Neuronal stem cell (in vitro differentiated cells): ENCODE measurements at regions not wholly inside any gene's neighbourhood (a gene's known extent, or its start where the extent isn't known, plus 50 kb on each side); places are given as distances from the start of the nearest gene placed in this dataset.

Source experiments
- DNase-seq: peaks from one replicate; pipeline ENCODE4 v3.0.0-alpha.2; 2013; ENCODE audit warnings: low spot score
- H2AFZ ChIP-seq: one replicate; pipeline ENCODE4 v1.6.1; 2013; ENCODE audit warnings: mild to moderate bottlenecking, low read length, inconsistent platforms
- H2AK5ac ChIP-seq: 2 replicates; pipeline ENCODE4 v1.6.1; 2013; ENCODE audit warnings: low read depth, mild to moderate bottlenecking, inconsistent platforms, low read length, moderate library complexity, mixed read lengths
- H2BK120ac ChIP-seq: 2 replicates; pipeline ENCODE4 v1.6.1; 2013; ENCODE audit warnings: low read depth, mild to moderate bottlenecking, inconsistent platforms, low read length, moderate library complexity, mixed read lengths
- H2BK12ac ChIP-seq: one replicate; pipeline ENCODE4 v1.6.1; 2013; ENCODE audit warnings: low read length, inconsistent platforms
- H2BK15ac ChIP-seq: 2 replicates; pipeline ENCODE4 v1.6.1; 2013; ENCODE audit warnings: mild to moderate bottlenecking, low read length, inconsistent platforms, mixed read lengths
- H2BK5ac ChIP-seq: one replicate; pipeline ENCODE4 v1.6.1; 2013; ENCODE audit warnings: inconsistent platforms, mild to moderate bottlenecking, low read length, moderate library complexity
- H3K14ac ChIP-seq: one replicate; pipeline ENCODE4 v1.6.1; 2013; ENCODE audit warnings: low read length, inconsistent platforms
- H3K18ac ChIP-seq: 2 replicates; pipeline ENCODE4 v1.6.1; 2013; ENCODE audit warnings: low read length, inconsistent platforms
- H3K23ac ChIP-seq: 2 replicates; pipeline ENCODE4 v1.6.1; 2013; ENCODE audit warnings: low read depth, mild to moderate bottlenecking, mixed read lengths, low read length, inconsistent platforms; ENCODE audit not compliant: poor library complexity
- H3K27ac ChIP-seq: replicated peaks from 3 replicates; pipeline ENCODE4 v1.5.1; 2013; ENCODE audit warnings: low read length, inconsistent platforms
- H3K27me3 ChIP-seq, 3 experiments: 2 replicates each; pipeline ENCODE4 v1.6.1; 2013; ENCODE audit warnings: low read length in 3 of 3, mild to moderate bottlenecking in 2 of 3, inconsistent platforms in 1 of 3, low read depth in 1 of 3, mixed read lengths in 1 of 3, moderate library complexity in 1 of 3; ENCODE audit not compliant: control insufficient read depth in 3 of 3, insufficient read depth in 3 of 3
- H3K36me3 ChIP-seq, 2 donors: replicated peaks in 1 of 2; 2 replicates each; pipeline ENCODE4 v1.6.1; 2013; ENCODE audit warnings: low read length in 2 of 2; ENCODE audit not compliant: control insufficient read depth in 2 of 2, insufficient read depth in 2 of 2
- H3K4ac ChIP-seq: 2 replicates; pipeline ENCODE4 v1.6.1; 2013; ENCODE audit warnings: inconsistent platforms, mild to moderate bottlenecking, low read length, moderate library complexity
- H3K4me1 ChIP-seq, 2 donors: 1 replicate in 1 of 2; 2 replicates in 1 of 2; pipeline ENCODE4 v1.6.1; 2013; ENCODE audit warnings: low read length in 2 of 2, low read depth in 1 of 2; ENCODE audit not compliant: control insufficient read depth in 2 of 2, insufficient read depth in 1 of 2
- H3K4me2 ChIP-seq: one replicate; pipeline ENCODE4 v1.6.1; 2013; ENCODE audit warnings: mild to moderate bottlenecking, low read length, inconsistent platforms; ENCODE audit not compliant: insufficient read depth, poor library complexity, severe bottlenecking
- H3K4me3 ChIP-seq, 2 donors: 2 replicates each; pipeline ENCODE4 v1.5.1; 2013; ENCODE audit warnings: low read length in 2 of 2, mild to moderate bottlenecking in 2 of 2, inconsistent platforms in 1 of 2, moderate library complexity in 1 of 2
- H3K79me1 ChIP-seq: one replicate; pipeline ENCODE4 v1.6.1; 2013; ENCODE audit warnings: low read depth, mild to moderate bottlenecking, inconsistent platforms, low read length, moderate library complexity
- H3K9ac ChIP-seq: one replicate; pipeline ENCODE4 v1.6.1; 2013; ENCODE audit warnings: mild to moderate bottlenecking, low read depth, low read length, inconsistent platforms; ENCODE audit not compliant: poor library complexity
- H3K9me3 ChIP-seq, 2 donors: replicated peaks in 1 of 2; 2 replicates each; pipeline versions ENCODE3 to v1.6.1; 2013; ENCODE audit warnings: low read length in 2 of 2, mild to moderate bottlenecking in 2 of 2, inconsistent platforms in 1 of 2, low read depth in 1 of 2, mixed read lengths in 1 of 2, moderate library complexity in 1 of 2; ENCODE audit not compliant: control insufficient read depth in 2 of 2, insufficient read depth in 1 of 2
- H4K8ac ChIP-seq: one replicate; pipeline ENCODE4 v1.6.1; 2013; ENCODE audit warnings: low read depth, mild to moderate bottlenecking, inconsistent platforms, low read length, moderate library complexity
- H4K91ac ChIP-seq: one replicate; pipeline ENCODE4 v1.6.1; 2013; ENCODE audit warnings: low read length, low read depth, mild to moderate bottlenecking, inconsistent platforms; ENCODE audit not compliant: poor library complexity
- WGBS, 2 donors: extraction: QIAGEN DNeasy Blood & Tissue Kit; methylation state at CpG; one replicate each; pipeline ENCODE4 v1.1.7; 2013; ENCODE audit warnings: missing lambda C conversion rate in 2 of 2, mixed read lengths in 1 of 2; ENCODE audit not compliant: insufficient read length in 2 of 2, insufficient replicate concordance in 1 of 2; ENCODE audit errors: extremely low coverage in 2 of 2; 5-methylcytosine and 5-hydroxymethylcytosine counted together

DNA sequence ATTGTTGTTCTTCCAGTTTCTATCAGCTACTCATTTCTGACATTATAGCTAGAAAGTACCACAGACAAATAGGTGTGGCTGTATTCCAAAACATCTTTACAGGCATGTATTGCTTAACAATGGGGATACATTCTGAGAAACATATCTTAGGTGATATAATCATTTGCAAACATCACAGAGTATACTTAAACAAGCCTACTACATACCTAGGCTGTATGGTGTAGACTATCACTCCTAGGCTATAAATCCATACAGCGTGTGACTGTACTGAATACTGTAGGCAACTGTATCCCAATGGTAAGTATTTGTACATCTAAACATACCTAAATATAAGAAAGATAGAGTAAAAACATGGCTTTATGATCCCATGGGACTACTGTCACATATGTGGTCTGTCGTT is 231.8 kb downstream of the ETS1 start:
- Histone ChIP-seq H4K8ac (no peak overlapping the region), H3K23ac (no peak overlapping the region), H3K4me2 (no peak overlapping the region), H2BK15ac (no peak overlapping the region), H2BK120ac (no peak overlapping the region), H2BK5ac (no peak overlapping the region), H3K9me3 (no peaks in the 10 kb centered on the region), H2AK5ac (no peak overlapping the region), H3K4me3 (no peak overlapping the region), H4K91ac (no peak overlapping the region), H3K9ac (no peak overlapping the region), H3K79me1 (no peaks in the 10 kb centered on the region), H3K27me3 (no peaks in the 10 kb centered on the region), H2BK12ac (no peak overlapping the region), H3K18ac (no peak overlapping the region), H2AFZ (no peak overlapping the region), H3K36me3 (no peaks in the 10 kb centered on the region), H3K4ac (no peak overlapping the region), H3K14ac (no peak overlapping the region), H3K4me1 (peaks cover 0 to 4% of the 10 kb centered on the region in 2 donors), H3K27ac (no peak overlapping the region)
- WGBS, 2 donors: no CpG with 5 or more reads among the region's 2 CpGs
- no peak for DNase-seq

DNA sequence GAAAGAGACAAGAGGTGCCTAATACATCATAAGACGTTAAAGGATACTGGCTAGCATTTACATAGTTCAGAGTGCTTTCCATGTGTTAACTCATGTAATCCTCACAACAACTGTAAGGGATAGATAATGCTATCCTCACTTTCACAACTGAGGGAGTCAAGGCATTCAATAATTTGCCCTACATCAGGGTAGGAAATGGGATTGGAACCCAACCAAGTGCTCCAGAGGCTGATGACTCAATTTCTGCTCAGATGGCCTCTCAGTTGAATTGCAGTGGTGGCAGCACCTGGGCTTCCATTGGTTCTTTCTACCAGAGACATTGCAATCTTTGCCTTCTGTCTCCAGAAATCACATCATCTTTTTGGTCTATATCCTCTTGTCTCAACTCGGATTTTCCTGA is 232.9 kb downstream of the ETS1 start:
- Histone ChIP-seq H2BK15ac (no peak overlapping the region), H4K8ac (no peak overlapping the region), H3K23ac (no peak overlapping the region), H3K36me3 (no peaks in the 10 kb centered on the region), H3K14ac (no peak overlapping the region), H3K4me2 (no peak overlapping the region), H3K4ac (no peak overlapping the region), H3K79me1 (no peaks in the 10 kb centered on the region), H2AK5ac (no peak overlapping the region), H3K9me3 (no peaks in the 10 kb centered on the region), H3K9ac (no peak overlapping the region), H3K4me3 (no peak overlapping the region), H2BK12ac (no peak overlapping the region), H3K18ac (no peak overlapping the region), H2BK5ac (no peak overlapping the region), H2AFZ (no peak overlapping the region), H2BK120ac (no peak overlapping the region), H4K91ac (no peak overlapping the region), H3K27me3 (no peaks in the 10 kb centered on the region), H3K27ac (no peak overlapping the region), H3K4me1 (peaks cover 0 to 4% of the 10 kb centered on the region in 2 donors)
- WGBS, 2 donors: no CpG with 5 or more reads among the region's 2 CpGs
- DNase-seq: no peak

DNA sequence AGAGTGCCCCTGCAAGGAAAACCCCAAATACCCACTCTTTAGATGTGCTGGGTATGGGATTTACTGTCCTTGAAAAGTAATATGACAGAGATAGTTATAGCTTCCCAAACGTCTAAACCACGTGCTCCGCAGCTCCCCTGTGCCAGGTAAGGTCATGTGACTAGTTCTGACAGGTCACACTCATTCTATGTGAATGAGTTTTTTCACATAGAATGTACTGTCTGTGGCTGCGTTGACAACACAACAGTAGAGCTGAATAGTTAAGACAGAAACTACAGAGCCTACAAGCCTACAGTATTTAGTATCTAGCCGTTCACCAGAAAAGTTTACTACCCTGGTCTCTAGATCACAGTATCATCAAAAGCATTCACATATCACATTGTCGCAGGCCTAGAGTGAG is 236.2 kb downstream of the ETS1 start:
- Histone ChIP-seq H3K23ac (no peak overlapping the region), H4K91ac (no peak overlapping the region), H3K4ac (no peak overlapping the region), H3K9me3 (no peaks in the 10 kb centered on the region), H3K4me1 (peaks cover 0 to 4% of the 10 kb centered on the region in 2 donors), H3K36me3 (no peaks in the 10 kb centered on the region), H2BK15ac (no peak overlapping the region), H3K27me3 (no peaks in the 10 kb centered on the region), H3K14ac (no peak overlapping the region), H3K27ac (no peak overlapping the region), H3K79me1 (no peaks in the 10 kb centered on the region), H3K4me2 (no peak overlapping the region), H4K8ac (no peak overlapping the region), H2BK12ac (no peak overlapping the region), H2BK120ac (no peak overlapping the region), H3K18ac (no peak overlapping the region), H3K4me3 (no peak overlapping the region), H2BK5ac (no peak overlapping the region), H3K9ac (no peak overlapping the region), H2AFZ (no peak overlapping the region), H2AK5ac (no peak overlapping the region)
- WGBS, 2 donors: no CpG with 5 or more reads among the region's 6 CpGs
- DNase-seq: no peak

DNA sequence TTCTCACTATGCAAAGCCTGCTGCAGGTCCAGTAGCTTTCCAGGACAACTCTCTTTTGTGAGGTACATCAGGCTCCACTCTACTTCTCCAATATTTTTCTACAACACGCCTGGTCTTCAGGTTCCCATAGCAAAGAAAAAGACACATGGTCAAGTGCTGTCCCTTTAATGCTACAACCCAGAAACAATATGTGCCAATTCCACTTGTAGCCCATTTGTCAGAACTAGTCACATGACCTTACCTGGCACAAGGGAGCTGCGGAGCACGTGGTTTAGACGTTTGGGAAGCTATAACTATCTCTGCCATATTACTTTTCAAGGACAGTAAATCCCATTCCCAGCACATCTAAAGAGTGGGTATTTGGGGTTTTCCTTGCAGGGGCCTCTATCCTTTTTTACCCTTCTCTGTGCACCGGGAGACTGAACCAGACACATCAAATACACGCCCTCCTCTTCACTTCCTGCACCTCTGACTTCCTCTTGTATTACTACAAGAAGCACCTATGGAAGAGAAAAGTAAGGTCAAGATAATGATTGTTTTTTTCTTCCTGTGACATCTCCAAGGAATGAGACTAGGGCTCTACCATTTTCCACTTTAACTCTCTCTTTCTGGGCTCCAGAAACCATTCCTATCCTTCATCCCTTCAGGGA is 237.6 kb downstream of the ETS1 start:
- H4K8ac ChIP-seq: no peak overlapping the region
- H2BK12ac ChIP-seq: no peak overlapping the region
- no peak overlapping the region for H3K27ac ChIP-seq
- no peak overlapping the region for H3K9ac ChIP-seq
- no peak overlapping the region for H4K91ac ChIP-seq
- no peak overlapping the region for H3K18ac ChIP-seq
- H2AFZ ChIP-seq: no peak overlapping the region
- no CpG with 5 or more reads among the region's 6 CpGs for WGBS, 2 donors
- H3K14ac ChIP-seq: no peak overlapping the region
- H3K27me3 ChIP-seq: no peaks in the 10 kb centered on the region
- no peak overlapping the region for H2BK120ac ChIP-seq
- no peak overlapping the region for H3K4me2 ChIP-seq
- H3K4ac ChIP-seq: no peak overlapping the region
- H2BK5ac ChIP-seq: no peak overlapping the region
- H3K23ac ChIP-seq: no peak overlapping the region
- no peak overlapping the region for H3K4me3 ChIP-seq
- DNase-seq: no peak
- H2BK15ac ChIP-seq: no peak overlapping the region
- H2AK5ac ChIP-seq: no peak overlapping the region
- H3K9me3 ChIP-seq: no peaks in the 10 kb centered on the region
- H3K36me3 ChIP-seq: no peaks in the 10 kb centered on the region
- peaks cover 0 to 4% of the 10 kb centered on the region in 2 donors for H3K4me1 ChIP-seq
- no peaks in the 10 kb centered on the region for H3K79me1 ChIP-seq
